Heart right ventricle (tissue), 16 donors: ENCODE measurements at regions not wholly inside any gene's neighbourhood (a gene's known extent, or its start where the extent isn't known, plus 50 kb on each side); places are given as distances from the start of the nearest gene placed in this dataset.

Experiments used
- ATAC-seq, 8 donors: fragments of 200-7000 bp; cut with Tn5 transposase; one replicate each; pipeline ENCODE4 v1.9.1; 2020; ENCODE audit warnings: mild to moderate bottlenecking in 8 of 8, moderate library complexity in 8 of 8, moderate number of reproducible peaks in 1 of 8
- DNase-seq, 2 donors: peaks; one replicate each; pipeline ENCODE4 v3.0.0-alpha.2; 2020
- H3K27ac ChIP-seq, 10 donors: fragments of 200-600 bp; sonication (generic) in 2 of 10; one replicate each; pipeline versions ENCODE4 v1.5.0 to v1.8.0; 2020 to 2022; ENCODE audit warnings: mild to moderate bottlenecking in 3 of 10
- H3K27me3 ChIP-seq, 7 donors: fragments of 200-600 bp; one replicate each; pipeline ENCODE4 v1.8.0; 2021 to 2022; ENCODE audit warnings: mild to moderate bottlenecking in 2 of 7
- H3K36me3 ChIP-seq, 9 donors: fragments of 200-600 bp; sonication (generic) in 1 of 9; one replicate each; pipeline versions ENCODE4 v1.5.0 to v1.8.0; 2020 to 2022; ENCODE audit warnings: mild to moderate bottlenecking in 2 of 9
- H3K4me1 ChIP-seq, 9 donors: fragments of 200-600 bp; sonication (generic) in 1 of 9; one replicate each; pipeline versions ENCODE4 v1.5.0 to v1.8.0; 2020 to 2022; ENCODE audit warnings: mild to moderate bottlenecking in 4 of 9
- H3K4me3 ChIP-seq, 10 donors: fragments of 200-600 bp; sonication (generic) in 2 of 10; one replicate each; pipeline versions ENCODE4 v1.5.0 to v1.8.0; 2020 to 2022; ENCODE audit warnings: mild to moderate bottlenecking in 7 of 10, moderate library complexity in 2 of 10
- H3K9me3 ChIP-seq, 11 donors: fragments of 200-600 bp in 10 of 11; sonication (generic) in 2 of 11; one replicate each; pipeline versions ENCODE4 v1.5.0 to v1.8.0; 2013 to 2022; ENCODE audit warnings: mild to moderate bottlenecking in 2 of 11, control low read depth in 1 of 11, moderate library complexity in 1 of 11
- CTCF ChIP-seq, 9 donors: fragments of 200-600 bp; sonication (generic) in 2 of 9; IDR thresholded peaks; one replicate each; pipeline versions ENCODE4 v1.5.0 to v1.8.0; 2021 to 2022; ENCODE audit warnings: antibody characterized with exemption in 9 of 9, mild to moderate bottlenecking in 5 of 9, moderate library complexity in 1 of 9
- WGBS, 2 donors: extraction: QIAGEN DNeasy Blood & Tissue Kit; methylation state at CpG; one replicate each; pipeline ENCODE4 v1.1.7; 2013; ENCODE audit warnings: inconsistent platforms in 1 of 2; 5-methylcytosine and 5-hydroxymethylcytosine counted together
- intact Hi-C, 10 donors: fragments of 100-400 bp; cut with DNase I; formaldehyde crosslinking; loops; one replicate each; pipeline versions ENCODE4 v1.11.1 to v1.14.2; 2022
- donor health status: Arrhythmogenic right ventricular cardiomyopathy.
- donor health status: ischemic (EF 13 %, LVEDD 7.1; RV severe dilation, severe dysfunction).
- donor health status: healthy with polysubstance abuse.
- donor health status: DM: no; HTN: yes; CAD: no.
- donor health status: DM: no; HTN: no; CAD: no.
- donor health status: ischemic (EF 25% LVEDD 6.9; RV normal size, moderate dysfunction).
- donor health status: ischemic (EF 25% LVEDD 5.7; RV mildly dilated, moderate dysfunction).
- donor health status: healthy.
- donor health status: DM: yes; HTN: yes; CAD: no.
- donor health status: Ischemic cardiomyopathy.
- donor health status: ischemic (EF 35%, LVEDD 5.7; RV mildly dilated, moderate dysfunction).
- donor health status: nonischemic (EF 11% LVEDD 7.7; RV severe dilation, severe dysfunction).
- donor health status: DM: yes; HTN: yes; CAD: no.
- donor health status: PGD.
- donor health status: ischemic (EF 29% LVEDD 5.4; RV normal size, mild dysfunction).
- donor health status: nonischemic (EF 23%, LVEDD 6.1; RV moderate dilation, normal function).

DNA sequence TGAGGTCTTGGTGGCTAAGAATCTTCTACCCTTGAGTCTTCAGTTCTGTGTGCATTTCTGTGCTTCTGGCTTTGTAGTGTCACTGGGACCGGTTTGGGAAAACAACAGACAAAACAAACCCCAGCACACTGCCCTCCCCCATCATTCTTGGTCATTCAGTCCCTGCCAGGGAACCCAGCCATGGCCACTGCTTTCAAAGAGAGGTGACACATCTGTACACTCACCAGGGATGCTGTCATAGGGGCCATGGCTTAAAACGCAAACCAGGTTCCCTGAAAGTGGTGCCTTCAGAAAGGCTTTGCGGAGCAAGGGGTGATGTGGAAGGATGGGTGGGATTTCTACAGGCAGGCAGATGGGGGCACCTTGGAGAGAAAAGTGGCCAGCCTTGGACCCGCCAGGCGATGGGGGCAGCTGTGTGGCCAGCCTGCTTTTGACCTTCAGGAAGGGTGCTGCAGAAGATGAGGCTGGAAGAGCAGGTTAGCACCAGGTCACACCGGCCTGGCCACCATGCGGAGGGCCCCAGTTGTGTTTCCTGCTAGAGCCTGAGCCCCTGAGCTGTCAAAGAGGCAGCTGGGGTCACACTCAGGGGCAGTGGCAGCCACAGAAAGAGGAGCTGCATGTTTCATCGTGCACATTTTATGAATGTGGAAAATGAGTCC, 101.3 kb downstream of the INHBB start:
- H3K4me1 ChIP-seq, result peaks cover 4 to 10% (median 8%) of the 10 kb centered on the region in 9 donors
- H3K27me3 ChIP-seq, result peaks cover 0 to 29% (median 19%) of the 10 kb centered on the region in 7 donors
- no peak for ATAC-seq
- H3K4me3 ChIP-seq, result no peak overlapping the region
- no peak for DNase-seq
- WGBS, 2 donors, result 87 to 95% methylated on average over 8 of the region's 8 CpGs
- intact Hi-C loops, result no loop called here
- H3K9me3 ChIP-seq, result no peaks in the 10 kb centered on the region
- no peak for TF ChIP-seq CTCF (IDR thresholded peaks at IDR 0.05)
- H3K36me3 ChIP-seq, result no peaks in the 10 kb centered on the region
- no peak overlapping the region for H3K27ac ChIP-seq

GRCh38 chr2:120448436-120448835, 102.5 kb downstream of the INHBB start:
- Histone ChIP-seq H3K4me1 (no peaks in the 10 kb centered on the region), H3K36me3 (no peaks in the 10 kb centered on the region), H3K4me3 (no peak overlapping the region), H3K27ac (no peak overlapping the region), H3K27me3 (peaks cover 0 to 18% (median 7%) of the 10 kb centered on the region in 7 donors), H3K9me3 (no peaks in the 10 kb centered on the region)
- ATAC-seq (no peak), DNase-seq (no peak)
- intact Hi-C loops, result no loop called here
- TF ChIP-seq CTCF (IDR thresholded peaks at IDR 0.05), result no peak
- 89 to 93% methylated on average over 6 of the region's 6 CpGs for WGBS, 2 donors

DNA sequence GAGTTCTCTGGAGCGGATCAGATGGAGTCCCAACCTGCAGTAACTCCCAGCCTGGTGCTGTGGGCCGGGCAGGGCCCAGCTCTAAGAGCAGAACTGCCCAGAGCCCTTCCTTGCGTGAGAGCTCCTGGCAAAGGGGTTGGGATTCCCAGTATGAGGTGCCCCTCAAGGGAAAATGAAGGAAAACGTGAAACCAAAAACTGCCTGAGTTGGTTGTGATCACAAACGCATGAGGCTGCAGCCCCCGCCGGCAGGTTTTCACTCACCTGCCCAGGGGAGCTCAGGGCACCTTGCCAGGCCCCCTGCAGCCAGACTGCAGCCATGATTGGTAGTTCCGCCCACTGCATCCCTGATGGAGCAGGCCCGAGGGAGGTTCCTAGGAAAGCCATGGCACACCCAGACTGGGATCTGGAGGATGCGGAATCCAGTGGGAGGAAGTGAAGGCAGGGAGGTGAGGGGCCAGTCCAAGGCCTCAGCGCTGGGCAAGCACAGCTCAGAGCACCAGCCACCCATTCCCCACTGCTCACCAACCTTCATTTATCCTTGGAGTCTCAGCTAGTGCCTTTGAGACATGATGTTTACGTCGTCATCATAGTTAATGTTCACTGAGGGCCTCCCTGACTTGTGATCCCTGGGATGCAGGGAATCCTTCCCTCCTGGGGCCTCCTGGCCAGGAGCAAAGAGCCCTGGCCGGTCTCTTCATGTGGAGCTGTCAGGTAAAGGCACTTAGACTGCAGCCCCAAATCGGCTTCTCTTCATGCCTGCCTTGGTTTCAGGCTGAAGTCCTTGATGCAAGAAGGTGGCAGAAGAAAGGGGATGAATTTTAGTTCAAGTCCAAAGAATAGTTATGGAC, 103.2 kb downstream of the INHBB start:
- no peaks in the 10 kb centered on the region for H3K9me3 ChIP-seq
- WGBS, 2 donors, result 87% methylated on average over 15 of the region's 15 CpGs
- H3K27ac ChIP-seq, result no peak overlapping the region
- H3K36me3 ChIP-seq, result no peaks in the 10 kb centered on the region
- intact Hi-C loops, result no loop called here
- no peak overlapping the region for H3K4me3 ChIP-seq
- ATAC-seq (no peak), DNase-seq (no peak)
- H3K27me3 ChIP-seq, result peaks cover 0 to 10% (median 0%) of the 10 kb centered on the region in 7 donors
- H3K4me1 ChIP-seq, result no peaks in the 10 kb centered on the region
- no peak for TF ChIP-seq CTCF (IDR thresholded peaks at IDR 0.05)

DNA sequence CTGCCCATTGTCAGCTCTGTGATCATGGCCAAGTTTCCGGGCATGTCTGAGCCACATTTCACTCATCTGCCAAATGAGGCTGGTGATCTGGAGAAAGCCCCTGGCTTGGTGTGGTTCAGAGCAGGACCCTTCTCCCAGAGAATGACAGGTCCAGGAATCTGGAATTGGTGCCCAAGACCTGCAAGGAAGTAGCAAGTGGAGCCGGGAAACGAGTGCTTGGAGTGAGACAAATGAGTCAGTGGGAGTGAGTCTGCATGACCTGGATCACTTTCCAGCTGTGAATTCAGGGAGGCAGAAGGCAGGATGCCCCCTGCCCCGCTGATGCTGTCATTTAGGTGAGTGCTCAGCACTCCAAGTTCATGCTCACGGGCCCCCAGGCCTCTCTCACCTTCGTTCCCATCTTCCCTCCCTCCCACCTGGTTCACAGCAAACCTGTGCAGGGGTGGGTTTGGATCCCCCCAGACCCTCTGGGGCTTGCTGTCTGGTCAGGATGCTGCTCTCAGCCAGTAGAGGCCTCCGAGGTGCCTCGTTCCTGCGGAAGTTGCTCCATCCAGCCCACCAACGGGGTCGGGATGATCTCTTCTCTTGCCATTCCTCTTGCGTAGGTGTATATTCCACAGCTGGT, 104.4 kb downstream of the INHBB start:
- WGBS, 2 donors, result 84 to 88% methylated on average over 12 of the region's 12 CpGs
- H3K4me1 ChIP-seq, result no peaks in the 10 kb centered on the region
- TF ChIP-seq CTCF (IDR thresholded peaks at IDR 0.05), result no peak
- H3K36me3 ChIP-seq, result no peaks in the 10 kb centered on the region
- H3K27me3 ChIP-seq, result peaks cover 0 to 6% (median 0%) of the 10 kb centered on the region in 7 donors
- no peak overlapping the region for H3K4me3 ChIP-seq
- H3K27ac ChIP-seq, result no peak overlapping the region
- ATAC-seq (no peak), DNase-seq (no peak)
- intact Hi-C loops, result no loop called here
- no peaks in the 10 kb centered on the region for H3K9me3 ChIP-seq
